ENCODE measurements at regions not wholly inside any gene's neighbourhood (a gene's known extent, or its start where the extent isn't known, plus 50 kb on each side); places are given as distances from the start of the nearest gene placed in this dataset.

- no peak for DNase-seq (ENCODE audit: extremely low read depth, insufficient read length)
- Histone ChIP-seq H3K4me3 (replicated peaks; ENCODE audit: low read depth, low read length) (no peak overlapping the region), H3K36me3 (ENCODE audit: control insufficient read depth, insufficient read depth, low read length) (no peaks in the 10 kb centered on the region), H3K27me3 (replicated peaks; ENCODE audit: control insufficient read depth, insufficient read depth, low read length) (no peaks in the 10 kb centered on the region)
- TF ChIP-seq, protein P1, sequence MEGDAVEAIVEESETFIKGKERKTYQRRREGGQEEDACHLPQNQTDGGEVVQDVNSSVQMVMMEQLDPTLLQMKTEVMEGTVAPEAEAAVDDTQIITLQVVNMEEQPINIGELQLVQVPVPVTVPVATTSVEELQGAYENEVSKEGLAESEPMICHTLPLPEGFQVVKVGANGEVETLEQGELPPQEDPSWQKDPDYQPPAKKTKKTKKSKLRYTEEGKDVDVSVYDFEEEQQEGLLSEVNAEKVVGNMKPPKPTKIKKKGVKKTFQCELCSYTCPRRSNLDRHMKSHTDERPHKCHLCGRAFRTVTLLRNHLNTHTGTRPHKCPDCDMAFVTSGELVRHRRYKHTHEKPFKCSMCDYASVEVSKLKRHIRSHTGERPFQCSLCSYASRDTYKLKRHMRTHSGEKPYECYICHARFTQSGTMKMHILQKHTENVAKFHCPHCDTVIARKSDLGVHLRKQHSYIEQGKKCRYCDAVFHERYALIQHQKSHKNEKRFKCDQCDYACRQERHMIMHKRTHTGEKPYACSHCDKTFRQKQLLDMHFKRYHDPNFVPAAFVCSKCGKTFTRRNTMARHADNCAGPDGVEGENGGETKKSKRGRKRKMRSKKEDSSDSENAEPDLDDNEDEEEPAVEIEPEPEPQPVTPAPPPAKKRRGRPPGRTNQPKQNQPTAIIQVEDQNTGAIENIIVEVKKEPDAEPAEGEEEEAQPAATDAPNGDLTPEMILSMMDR (IDR thresholded peaks at IDR 0.05; ENCODE audit: insufficient read depth, low read length, poor library complexity, severe bottlenecking) = no peak
Measured at GRCh38 chr2:48124592-48124991, 189.9 kb upstream of the FOXN2 start.

- H3K27me3 ChIP-seq (replicated peaks; ENCODE audit: control insufficient read depth, insufficient read depth, low read length) = no peaks in the 10 kb centered on the region
- TF ChIP-seq, protein P1 (IDR thresholded peaks at IDR 0.05; ENCODE audit: insufficient read depth, low read length, poor library complexity, severe bottlenecking) = no peak
- no peak overlapping the region for H3K4me3 ChIP-seq (replicated peaks; ENCODE audit: low read depth, low read length)
- DNase-seq (ENCODE audit: extremely low read depth, insufficient read length) = no peak
- H3K36me3 ChIP-seq (ENCODE audit: control insufficient read depth, insufficient read depth, low read length) = no peaks in the 10 kb centered on the region
Measured at GRCh38 chr2:48126162-48126561, 188.3 kb upstream of the FOXN2 start.

DNA sequence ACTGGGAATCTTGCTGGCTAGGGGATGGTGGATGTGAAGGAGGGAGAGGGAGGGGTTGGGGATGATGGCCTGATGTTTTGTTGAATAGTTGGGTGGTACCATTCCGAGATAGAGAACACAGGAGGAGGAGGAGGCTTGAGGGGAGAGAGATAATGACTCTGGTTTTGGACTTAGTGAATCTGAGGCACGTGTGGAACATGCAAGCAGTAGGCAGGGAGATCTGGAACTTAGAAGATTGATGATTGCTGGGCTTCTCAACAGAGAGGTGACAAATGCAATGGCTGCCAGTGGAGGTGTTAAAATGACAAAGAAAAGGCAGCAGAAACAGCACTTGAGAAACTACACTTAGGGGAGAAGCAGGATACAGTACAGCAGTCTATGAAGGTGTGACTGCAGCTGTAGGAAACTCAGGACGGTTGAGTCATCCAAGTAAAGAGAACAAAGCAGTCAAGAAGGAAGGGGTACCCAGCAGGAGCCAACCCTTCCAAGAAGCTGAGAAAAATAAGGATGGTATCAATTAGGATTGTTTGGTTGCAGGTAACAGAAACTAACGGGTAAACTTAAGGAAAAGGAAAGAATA lies 186.8 kb upstream of the FOXN2 start:
- Histone ChIP-seq H3K4me3 (replicated peaks; ENCODE audit: low read depth, low read length) (no peak overlapping the region), H3K36me3 (ENCODE audit: control insufficient read depth, insufficient read depth, low read length) (no peaks in the 10 kb centered on the region), H3K27me3 (replicated peaks; ENCODE audit: control insufficient read depth, insufficient read depth, low read length) (no peaks in the 10 kb centered on the region)
- no peak for DNase-seq (ENCODE audit: extremely low read depth, insufficient read length)
- TF ChIP-seq, protein P1 (IDR thresholded peaks at IDR 0.05; ENCODE audit: insufficient read depth, low read length, poor library complexity, severe bottlenecking) = no peak

DNA sequence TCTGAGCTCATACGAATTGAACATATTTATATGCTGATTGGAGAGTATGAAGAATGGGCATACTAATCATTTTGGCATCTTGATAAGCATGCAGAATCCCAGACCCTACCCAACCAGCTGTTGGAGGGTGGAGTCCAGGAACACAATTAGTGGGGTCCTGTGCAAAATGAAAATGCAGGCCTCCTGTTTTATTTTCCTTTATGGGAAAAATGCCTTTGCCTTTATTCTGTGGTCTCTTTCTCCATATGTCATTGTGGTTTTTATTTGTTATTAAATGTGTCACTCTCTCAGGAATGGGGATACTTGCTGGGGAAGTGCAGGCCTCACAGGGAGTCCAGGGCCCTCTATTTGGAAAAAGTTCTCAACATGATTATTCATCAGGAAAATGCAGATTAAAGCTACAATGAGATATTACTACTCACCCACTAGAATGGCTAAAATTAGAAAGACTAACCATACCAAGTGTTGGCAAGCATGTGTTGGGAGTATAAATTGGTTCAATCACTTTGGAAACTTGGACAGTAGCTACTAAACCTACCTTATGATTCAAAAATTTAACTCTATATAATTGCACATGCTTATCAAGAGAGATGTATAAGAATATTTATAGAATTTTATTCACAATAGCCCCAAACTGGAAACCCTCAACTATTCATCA lies 185.1 kb upstream of the FOXN2 start:
- TF ChIP-seq, protein P1 (IDR thresholded peaks at IDR 0.05; ENCODE audit: insufficient read depth, low read length, poor library complexity, severe bottlenecking) = no peak
- H3K36me3 ChIP-seq (ENCODE audit: control insufficient read depth, insufficient read depth, low read length) = no peaks in the 10 kb centered on the region
- no peaks in the 10 kb centered on the region for H3K27me3 ChIP-seq (replicated peaks; ENCODE audit: control insufficient read depth, insufficient read depth, low read length)
- H3K4me3 ChIP-seq (replicated peaks; ENCODE audit: low read depth, low read length) = no peak overlapping the region
- no peak for DNase-seq (ENCODE audit: extremely low read depth, insufficient read length)

GRCh38 chr2:48131539-48132270 lies 182.8 kb upstream of the FOXN2 start:
- TF ChIP-seq, protein P1 (IDR thresholded peaks at IDR 0.05; ENCODE audit: insufficient read depth, low read length, poor library complexity, severe bottlenecking) = no peak

More at GRCh38 chr2:48131539-48132270, 182.8 kb upstream of the FOXN2 start:
- Histone ChIP-seq H3K27me3 (replicated peaks; ENCODE audit: control insufficient read depth, insufficient read depth, low read length) (no peaks in the 10 kb centered on the region), H3K36me3 (ENCODE audit: control insufficient read depth, insufficient read depth, low read length) (no peaks in the 10 kb centered on the region), H3K4me3 (replicated peaks; ENCODE audit: low read depth, low read length) (no peak overlapping the region)
- DNase-seq (ENCODE audit: extremely low read depth, insufficient read length) = no peak
